Activated naive CD4-positive, alpha-beta T cell treated with anti-CD3 and anti-CD28 coated beads, Interleukin-2, amount 10 ng/mL, durations not matched to agents 7 days and 5 days (primary cell): ENCODE measurements at regions not wholly inside any gene's neighbourhood (a gene's known extent, or its start where the extent isn't known, plus 50 kb on each side); places are given as distances from the start of the nearest gene placed in this dataset.

Experiments
- CTCF ChIA-PET: fragments of 350-600 bp; sonication (Branson Sonifier 250); formaldehyde crosslinking; loops from one replicate; lab custom pipeline; 2021; ENCODE audit warnings: antibody characterized with exemption; lab: Charles Lee
- DNase-seq: peaks from one replicate; pipeline ENCODE4 v3.0.0-alpha.2; 2020
- H3K27ac Mint-ChIP-seq: one replicate; pipeline ENCODE4 v1.8.0; 2021; ENCODE audit warnings: mild to moderate bottlenecking, moderate library complexity, mixed read lengths
- H3K27me3 Mint-ChIP-seq: one replicate; pipeline ENCODE4 v1.8.0; 2021; ENCODE audit warnings: mild to moderate bottlenecking, mixed read lengths
- H3K36me3 Mint-ChIP-seq: one replicate; pipeline ENCODE4 v1.8.0; 2021; ENCODE audit warnings: mixed read lengths
- H3K4me1 Mint-ChIP-seq: one replicate; pipeline ENCODE4 v1.8.0; 2021; ENCODE audit warnings: mixed read lengths
- H3K4me3 Mint-ChIP-seq: one replicate; pipeline ENCODE4 v1.8.0; 2021; ENCODE audit warnings: mild to moderate bottlenecking, moderate library complexity, mixed read lengths
- H3K9me3 Mint-ChIP-seq: one replicate; pipeline ENCODE4 v1.8.0; 2021; ENCODE audit warnings: mixed read lengths

- H3K27ac Mint-ChIP-seq: no peak overlapping the region
- H3K4me1 Mint-ChIP-seq: no peaks in the 10 kb centered on the region
- CTCF ChIA-PET: no interaction called here
- DNase-seq: no peak
- H3K4me3 Mint-ChIP-seq: no peak overlapping the region
- H3K36me3 Mint-ChIP-seq: no peaks in the 10 kb centered on the region
- no peaks in the 10 kb centered on the region for H3K27me3 Mint-ChIP-seq
- H3K9me3 Mint-ChIP-seq: no peaks in the 10 kb centered on the region
Measured at GRCh38 chr18:34280000-34280399, 55.3 kb upstream of the NOL4 start.

GRCh38 chr18:34280653-34281052 is 55.9 kb upstream of the NOL4 start:
- H3K27ac Mint-ChIP-seq: no peak overlapping the region
- H3K4me3 Mint-ChIP-seq: no peak overlapping the region
- no peaks in the 10 kb centered on the region for H3K36me3 Mint-ChIP-seq
- H3K27me3 Mint-ChIP-seq: no peaks in the 10 kb centered on the region
- H3K9me3 Mint-ChIP-seq: no peaks in the 10 kb centered on the region
- no peaks in the 10 kb centered on the region for H3K4me1 Mint-ChIP-seq
- CTCF ChIA-PET: no interaction called here
- no peak for DNase-seq

GRCh38 chr18:34281290-34281689 is 56.6 kb upstream of the NOL4 start:
- Mint-ChIP-seq H3K27me3 (no peaks in the 10 kb centered on the region), H3K9me3 (peaks cover 2% of the 10 kb centered on the region), H3K27ac (no peak overlapping the region), H3K4me1 (no peaks in the 10 kb centered on the region), H3K36me3 (no peaks in the 10 kb centered on the region), H3K4me3 (no peak overlapping the region)
- no peak for DNase-seq
- CTCF ChIA-PET: no interaction called here

DNA sequence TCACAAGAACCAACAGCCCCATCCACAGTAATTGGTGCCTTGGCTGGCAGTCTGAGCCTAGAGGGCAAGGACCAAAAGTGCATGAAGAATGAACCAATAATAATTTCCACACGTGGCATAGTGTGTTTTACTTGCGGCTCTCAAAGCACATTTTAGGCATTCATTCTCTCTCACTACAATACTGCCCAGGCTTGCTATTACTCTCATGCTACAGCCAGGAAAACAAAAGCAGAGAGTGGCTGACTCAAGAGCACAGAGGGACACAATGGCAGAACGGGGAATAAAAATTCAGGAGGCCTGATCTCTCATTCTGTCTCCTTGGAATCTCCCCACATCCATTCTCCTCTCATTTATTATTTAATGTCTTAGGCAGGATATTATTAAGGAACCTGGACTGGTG is 57.0 kb upstream of the NOL4 start:
- no peaks in the 10 kb centered on the region for H3K36me3 Mint-ChIP-seq
- H3K4me3 Mint-ChIP-seq: no peak overlapping the region
- peaks cover 4% of the 10 kb centered on the region for H3K9me3 Mint-ChIP-seq
- no peak for DNase-seq
- H3K27ac Mint-ChIP-seq: no peak overlapping the region
- H3K27me3 Mint-ChIP-seq: no peaks in the 10 kb centered on the region
- CTCF ChIA-PET: no interaction called here
- no peaks in the 10 kb centered on the region for H3K4me1 Mint-ChIP-seq

DNA sequence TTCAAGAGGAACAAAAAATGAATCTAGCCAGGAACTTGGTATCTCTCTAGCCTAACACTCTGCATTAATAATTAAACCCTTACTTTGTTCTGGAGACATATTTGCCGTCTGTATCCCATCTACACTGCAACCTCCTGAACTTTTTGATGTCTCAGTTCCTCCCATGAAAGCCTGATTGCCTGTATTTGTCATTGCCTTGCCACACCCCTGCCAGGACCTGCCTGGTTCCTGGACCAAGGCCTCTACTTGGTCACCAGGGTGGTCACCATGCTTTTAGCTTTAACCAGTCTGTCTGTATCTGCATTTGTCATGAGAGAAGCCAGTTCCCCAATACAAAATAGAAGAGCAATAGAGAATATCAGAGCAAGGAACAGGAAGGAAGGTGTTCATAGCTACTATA is 58.8 kb upstream of the NOL4 start:
- Mint-ChIP-seq H3K36me3 (no peaks in the 10 kb centered on the region), H3K9me3 (peaks cover 7% of the 10 kb centered on the region), H3K4me1 (no peaks in the 10 kb centered on the region), H3K27ac (no peak overlapping the region), H3K27me3 (no peaks in the 10 kb centered on the region), H3K4me3 (no peak overlapping the region)
- DNase-seq: no peak
- CTCF ChIA-PET: no interaction called here

- CTCF ChIA-PET: no interaction called here
- H3K4me3 Mint-ChIP-seq: no peak overlapping the region
Measured at GRCh38 chr18:34287825-34288224, 63.1 kb upstream of the NOL4 start.

DNA sequence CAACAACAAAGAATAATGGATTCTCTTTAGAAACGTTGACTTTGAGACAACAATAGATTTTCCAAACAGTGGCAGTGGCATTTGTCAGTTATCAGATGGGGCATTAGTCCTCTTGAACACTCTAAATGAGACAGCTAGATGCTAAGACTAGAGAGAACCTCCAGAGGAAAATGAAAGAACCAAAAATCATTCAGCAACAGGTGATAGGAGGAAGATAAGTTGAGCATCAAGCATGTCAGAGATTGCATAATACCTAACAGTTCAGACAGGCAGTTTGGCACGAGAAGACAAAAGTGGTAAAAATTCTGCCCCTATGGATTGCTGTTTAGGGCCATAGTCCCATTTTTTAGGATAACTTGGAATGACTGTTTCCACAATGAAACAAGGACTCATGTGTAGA is 67.9 kb upstream of the NOL4 start:
- Mint-ChIP-seq H3K27me3 (no peaks in the 10 kb centered on the region), H3K4me3 (no peak overlapping the region), H3K9me3 (peaks cover 10% of the 10 kb centered on the region), H3K27ac (no peak overlapping the region), H3K4me1 (no peaks in the 10 kb centered on the region), H3K36me3 (no peaks in the 10 kb centered on the region)
- DNase-seq: no peak
- CTCF ChIA-PET: no interaction called here

More at GRCh38 chr18:34287825-34288224, 63.1 kb upstream of the NOL4 start:
- no peaks in the 10 kb centered on the region for H3K27me3 Mint-ChIP-seq
- H3K27ac Mint-ChIP-seq: no peak overlapping the region
- H3K4me1 Mint-ChIP-seq: no peaks in the 10 kb centered on the region
- H3K36me3 Mint-ChIP-seq: no peaks in the 10 kb centered on the region
- DNase-seq: no peak
- peaks cover 8% of the 10 kb centered on the region for H3K9me3 Mint-ChIP-seq

GRCh38 chr18:34297287-34297686 is 72.6 kb upstream of the NOL4 start:
- no peaks in the 10 kb centered on the region for H3K27me3 Mint-ChIP-seq
- H3K4me3 Mint-ChIP-seq: no peak overlapping the region

DNA sequence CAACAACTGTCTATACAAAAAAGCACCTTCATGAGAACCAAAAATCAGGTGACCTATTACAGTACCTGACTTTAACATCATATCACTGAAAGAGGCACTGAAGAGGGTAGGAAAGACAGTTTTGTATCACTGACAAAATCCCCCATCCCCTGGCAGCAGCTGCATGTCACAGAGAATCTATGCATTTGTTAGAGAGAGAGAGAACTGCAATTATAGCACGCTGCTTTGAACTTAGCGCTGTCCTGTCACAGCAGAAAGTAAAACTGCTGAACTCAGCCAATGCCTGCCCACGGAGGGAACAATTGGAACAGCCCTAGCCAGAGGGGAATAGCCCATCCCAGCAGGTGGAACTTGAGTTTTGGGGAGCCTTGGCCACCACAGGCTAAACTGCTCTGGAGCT is 75.1 kb upstream of the NOL4 start:
- no peak for DNase-seq
- Mint-ChIP-seq H3K27ac (no peak overlapping the region), H3K4me3 (no peak overlapping the region), H3K4me1 (no peaks in the 10 kb centered on the region), H3K27me3 (no peaks in the 10 kb centered on the region), H3K9me3 (peaks cover 6% of the 10 kb centered on the region), H3K36me3 (no peaks in the 10 kb centered on the region)
- CTCF ChIA-PET: no interaction called here

More at GRCh38 chr18:34297287-34297686, 72.6 kb upstream of the NOL4 start:
- Mint-ChIP-seq H3K27ac (no peak overlapping the region), H3K36me3 (no peaks in the 10 kb centered on the region), H3K4me1 (no peaks in the 10 kb centered on the region), H3K9me3 (peaks cover 6% of the 10 kb centered on the region)
- DNase-seq: no peak
- CTCF ChIA-PET: no interaction called here

DNA sequence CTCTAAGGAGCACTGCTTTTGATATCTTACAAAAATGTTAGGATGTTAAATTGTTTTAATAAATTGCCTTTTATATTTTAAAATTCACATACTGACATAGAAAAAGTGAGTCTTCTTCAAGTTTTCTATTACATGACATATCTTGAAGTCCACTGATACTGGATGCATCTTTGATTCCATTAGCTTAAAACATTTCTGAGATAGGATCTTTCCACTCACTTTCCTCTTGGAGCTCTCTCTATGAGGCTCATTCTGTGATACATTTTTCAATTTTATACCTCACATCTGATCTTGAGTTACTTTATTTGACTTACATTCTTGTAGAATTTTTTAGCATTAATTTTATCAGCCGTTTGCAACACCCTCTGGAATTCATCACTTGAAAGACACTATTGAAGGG is 86.8 kb upstream of the NOL4 start:
- H3K27me3 Mint-ChIP-seq: no peaks in the 10 kb centered on the region
- CTCF ChIA-PET: interaction anchor here (1.1 kb wide), 1 partner anchor 10 kb away, joined by 3 read pairs; no protein-coding TSS in a partner anchor
- no peaks in the 10 kb centered on the region for H3K36me3 Mint-ChIP-seq
- no peak overlapping the region for H3K27ac Mint-ChIP-seq
- peaks cover 2% of the 10 kb centered on the region for H3K9me3 Mint-ChIP-seq
- H3K4me1 Mint-ChIP-seq: no peaks in the 10 kb centered on the region
- no peak overlapping the region for H3K4me3 Mint-ChIP-seq
- DNase-seq: no peak

GRCh38 chr18:34314847-34315246 is 90.1 kb upstream of the NOL4 start:
- H3K36me3 Mint-ChIP-seq: no peaks in the 10 kb centered on the region
- H3K9me3 Mint-ChIP-seq: no peaks in the 10 kb centered on the region
- H3K27me3 Mint-ChIP-seq: no peaks in the 10 kb centered on the region
- DNase-seq: no peak
- no peak overlapping the region for H3K4me3 Mint-ChIP-seq
- no peak overlapping the region for H3K27ac Mint-ChIP-seq
- no peaks in the 10 kb centered on the region for H3K4me1 Mint-ChIP-seq
- CTCF ChIA-PET: no interaction called here

DNA sequence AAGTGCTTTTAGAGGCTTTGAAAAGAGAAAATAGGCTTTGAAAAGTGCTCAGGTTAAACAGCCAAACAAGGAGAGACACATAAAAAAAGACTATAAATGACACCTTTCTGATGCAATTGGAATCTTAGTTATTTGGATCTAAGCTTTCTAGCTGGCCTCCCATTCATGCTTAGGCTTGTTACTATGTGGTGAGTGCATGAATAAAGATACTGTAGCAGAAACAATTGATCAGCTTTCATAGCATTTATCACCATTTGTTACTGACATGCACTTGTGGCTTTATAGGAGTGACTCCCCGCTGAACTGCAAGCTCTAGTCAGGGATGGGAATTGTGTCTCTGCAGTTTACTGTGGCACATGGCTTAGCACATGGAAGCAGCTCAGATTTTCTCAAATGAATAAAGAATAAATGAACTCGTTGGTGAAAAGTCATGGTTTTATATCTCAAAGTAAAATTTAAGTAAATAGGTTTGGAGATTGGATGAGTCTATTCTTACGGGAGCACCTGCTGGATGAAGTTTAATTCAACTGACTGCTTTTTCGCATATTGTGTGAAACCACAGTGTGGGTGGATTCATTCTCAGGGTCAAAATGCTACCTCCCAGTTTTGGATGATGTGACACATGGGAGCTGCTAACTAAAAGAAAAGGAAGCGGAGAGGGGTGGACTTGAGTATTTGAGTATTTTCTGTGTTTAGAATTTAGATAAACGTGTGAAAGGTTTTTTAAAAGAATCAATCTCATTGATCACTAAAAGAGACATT is 91.1 kb upstream of the NOL4 start:
- H3K27ac Mint-ChIP-seq: no peak overlapping the region
- H3K4me3 Mint-ChIP-seq: no peak overlapping the region
- H3K9me3 Mint-ChIP-seq: no peaks in the 10 kb centered on the region
- H3K36me3 Mint-ChIP-seq: no peaks in the 10 kb centered on the region
- no peaks in the 10 kb centered on the region for H3K4me1 Mint-ChIP-seq
- DNase-seq: no peak
- no peaks in the 10 kb centered on the region for H3K27me3 Mint-ChIP-seq
- CTCF ChIA-PET: no interaction called here

- Mint-ChIP-seq H3K4me3 (no peak overlapping the region), H3K27ac (no peak overlapping the region), H3K27me3 (no peaks in the 10 kb centered on the region), H3K36me3 (no peaks in the 10 kb centered on the region), H3K9me3 (no peaks in the 10 kb centered on the region), H3K4me1 (no peaks in the 10 kb centered on the region)
- CTCF ChIA-PET: no interaction called here
- DNase-seq: no peak
Measured at GRCh38 chr18:34320267-34320666, 95.6 kb upstream of the NOL4 start.

DNA sequence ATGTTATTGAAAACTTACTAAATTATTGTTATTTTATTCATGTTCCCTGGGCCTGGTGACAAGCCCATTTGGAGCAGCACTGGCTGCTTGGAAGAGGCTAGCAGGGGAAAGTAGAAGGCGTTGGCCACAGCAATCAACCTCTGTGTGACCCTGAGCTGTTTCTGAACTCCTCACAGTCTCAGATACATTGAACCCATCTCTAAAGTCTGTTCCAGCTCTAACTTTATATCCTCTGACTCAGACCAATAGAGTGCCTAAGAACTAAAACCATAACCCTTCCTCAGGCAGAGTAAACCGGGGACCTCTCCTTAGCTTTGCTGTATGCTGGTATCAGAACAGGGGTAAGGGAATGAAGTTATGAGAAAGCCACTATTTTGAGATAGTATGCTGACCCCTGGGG is 96.4 kb upstream of the NOL4 start:
- no peak for DNase-seq
- Mint-ChIP-seq H3K27me3 (no peaks in the 10 kb centered on the region), H3K4me3 (no peak overlapping the region), H3K9me3 (no peaks in the 10 kb centered on the region), H3K27ac (no peak overlapping the region), H3K36me3 (no peaks in the 10 kb centered on the region), H3K4me1 (no peaks in the 10 kb centered on the region)
- CTCF ChIA-PET: interaction anchor here (1.1 to 2.9 kb wide), 2 partner anchors 9 to 198 kb away, joined by 3 to 11 read pairs; no protein-coding TSS in a partner anchor
